ENCODE measurements at regions not wholly inside any gene's neighbourhood (a gene's known extent, or its start where the extent isn't known, plus 50 kb on each side); places are given as distances from the start of the nearest gene placed in this dataset.

DNA sequence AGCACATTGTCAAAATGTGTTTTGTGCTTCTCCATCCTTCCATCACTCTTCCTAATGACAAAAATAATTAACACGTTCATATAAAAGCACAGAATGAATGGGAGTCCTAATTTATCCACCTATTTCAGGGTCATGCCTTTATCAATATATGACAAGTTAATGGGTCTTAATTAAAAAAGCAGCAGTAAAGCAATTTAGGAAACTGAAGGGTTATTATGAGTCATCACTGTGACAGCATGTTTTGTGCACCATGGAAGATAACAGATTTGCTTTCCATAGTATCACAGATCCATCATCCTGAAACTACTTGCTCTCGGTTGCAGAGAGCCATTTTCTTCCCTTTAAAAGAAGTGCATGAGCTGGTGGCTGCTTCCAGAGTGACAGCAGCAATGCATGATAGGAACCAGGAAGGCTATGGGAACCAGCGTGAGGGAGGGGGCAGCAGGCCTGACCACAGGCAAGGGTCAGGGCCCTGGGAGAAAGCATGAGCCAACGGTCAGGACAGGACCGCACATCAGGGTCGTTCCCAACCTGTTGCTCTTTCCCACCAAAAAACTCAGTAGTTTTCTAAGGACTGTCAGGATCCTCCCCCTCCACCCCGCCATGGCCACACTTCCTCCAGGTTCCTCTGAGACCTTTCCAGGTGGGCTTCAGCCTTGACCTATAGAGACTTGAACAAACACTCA, 784.1 kb downstream of the UQCRFS1 start:
- TF ChIP-seq, protein P1, sequence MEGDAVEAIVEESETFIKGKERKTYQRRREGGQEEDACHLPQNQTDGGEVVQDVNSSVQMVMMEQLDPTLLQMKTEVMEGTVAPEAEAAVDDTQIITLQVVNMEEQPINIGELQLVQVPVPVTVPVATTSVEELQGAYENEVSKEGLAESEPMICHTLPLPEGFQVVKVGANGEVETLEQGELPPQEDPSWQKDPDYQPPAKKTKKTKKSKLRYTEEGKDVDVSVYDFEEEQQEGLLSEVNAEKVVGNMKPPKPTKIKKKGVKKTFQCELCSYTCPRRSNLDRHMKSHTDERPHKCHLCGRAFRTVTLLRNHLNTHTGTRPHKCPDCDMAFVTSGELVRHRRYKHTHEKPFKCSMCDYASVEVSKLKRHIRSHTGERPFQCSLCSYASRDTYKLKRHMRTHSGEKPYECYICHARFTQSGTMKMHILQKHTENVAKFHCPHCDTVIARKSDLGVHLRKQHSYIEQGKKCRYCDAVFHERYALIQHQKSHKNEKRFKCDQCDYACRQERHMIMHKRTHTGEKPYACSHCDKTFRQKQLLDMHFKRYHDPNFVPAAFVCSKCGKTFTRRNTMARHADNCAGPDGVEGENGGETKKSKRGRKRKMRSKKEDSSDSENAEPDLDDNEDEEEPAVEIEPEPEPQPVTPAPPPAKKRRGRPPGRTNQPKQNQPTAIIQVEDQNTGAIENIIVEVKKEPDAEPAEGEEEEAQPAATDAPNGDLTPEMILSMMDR (conservative IDR thresholded peaks at IDR 0.05; ENCODE audit: low read depth, low read length): no peak
- no peak for TF ChIP-seq EZH2 (IDR thresholded peaks at IDR 0.05; ENCODE audit: borderline replicate concordance, low read depth, low read length, poor library complexity, severe bottlenecking)
